Osteoblast (primary cell): ENCODE measurements at regions not wholly inside any gene's neighbourhood (a gene's known extent, or its start where the extent isn't known, plus 50 kb on each side); places are given as distances from the start of the nearest gene placed in this dataset.

ENCODE experiments used
- DNase-seq: peaks from one replicate; pipeline ENCODE4 v3.0.0; 2011; ENCODE audit warnings: low spot score, mixed read lengths; ENCODE audit not compliant: insufficient read length; ENCODE audit errors: missing footprints
- H2AFZ ChIP-seq: 2 replicates; pipeline ENCODE4 v1.6.0; 2011; ENCODE audit warnings: mild to moderate bottlenecking, low read length
- H3K27ac ChIP-seq: 2 replicates; pipeline ENCODE4 v1.5.1; 2011; ENCODE audit warnings: mild to moderate bottlenecking, low read depth, low read length, moderate library complexity
- H3K27me3 ChIP-seq: 2 replicates; pipeline ENCODE4 v1.6.0; 2012; ENCODE audit warnings: mild to moderate bottlenecking, control low read depth, inconsistent platforms, low read length, moderate library complexity; ENCODE audit not compliant: insufficient read depth
- H3K36me3 ChIP-seq: 2 replicates; pipeline ENCODE4 v1.5.1; 2011; ENCODE audit warnings: mild to moderate bottlenecking, low read length, control low read depth, moderate library complexity; ENCODE audit not compliant: insufficient read depth
- H3K4me1 ChIP-seq: 2 replicates; pipeline ENCODE4 v1.5.1; 2011; ENCODE audit warnings: mild to moderate bottlenecking, low read length, control low read depth, moderate library complexity; ENCODE audit not compliant: insufficient read depth
- H3K4me2 ChIP-seq: 2 replicates; pipeline ENCODE4 v1.6.0; 2011; ENCODE audit warnings: mild to moderate bottlenecking, low read length; ENCODE audit not compliant: insufficient read depth
- H3K4me3 ChIP-seq: fragments of 200-600 bp; sonication (generic); 3 replicates; pipeline ENCODE4 v1.5.1; 2012; ENCODE audit warnings: mild to moderate bottlenecking, low read length, inconsistent platforms; ENCODE audit not compliant: insufficient read depth
- H3K79me2 ChIP-seq: 2 replicates; pipeline ENCODE4 v1.6.0; 2012; ENCODE audit warnings: mild to moderate bottlenecking, low read length, control low read depth, inconsistent platforms; ENCODE audit not compliant: insufficient read depth
- H3K9me3 ChIP-seq: 2 replicates; pipeline ENCODE4 v1.5.1; 2011; ENCODE audit warnings: low read depth, low read length, control low read depth
- H4K20me1 ChIP-seq: 2 replicates; pipeline ENCODE4 v1.6.0; 2012; ENCODE audit warnings: mild to moderate bottlenecking, low read length, control low read depth; ENCODE audit not compliant: insufficient read depth
- TF ChIP-seq, protein P1 (sequence below): IDR thresholded peaks from 2 replicates; pipeline ENCODE4 v1.5.1; 2011; ENCODE audit warnings: mild to moderate bottlenecking, low read depth, low read length, moderate library complexity; ENCODE audit errors: extremely low read depth

DNA sequence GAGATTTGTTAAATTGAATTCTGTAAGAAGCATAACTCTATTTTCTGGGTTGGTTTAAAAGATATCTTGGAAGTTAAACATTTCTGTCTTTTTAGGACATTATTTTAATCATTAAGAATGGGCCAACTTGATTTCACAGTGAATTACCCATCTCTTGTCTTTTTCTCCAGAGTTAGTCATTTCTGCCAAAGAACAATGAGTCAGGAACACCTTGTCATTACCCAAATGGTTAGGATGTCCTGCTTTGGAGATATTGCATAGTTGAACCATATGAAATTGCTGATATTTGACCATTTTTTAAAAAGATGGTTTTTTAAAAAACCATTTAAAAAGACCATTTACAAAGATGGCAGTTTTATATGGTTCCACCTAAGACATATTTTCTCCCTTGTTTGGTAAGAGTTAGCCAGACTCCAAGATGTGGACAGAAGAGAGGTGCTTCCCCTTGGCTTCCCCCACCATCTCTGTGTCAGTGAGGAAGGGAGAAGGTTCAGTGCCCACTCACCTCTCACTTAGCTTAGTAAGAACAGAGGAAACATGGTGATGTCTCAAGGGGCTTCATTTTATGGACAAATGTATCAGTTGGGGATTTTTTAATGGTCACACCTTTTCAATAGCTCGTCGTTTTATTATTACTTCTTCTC is 103.0 kb downstream of the PCSK1 start:
- Histone ChIP-seq H3K9me3 (no peaks in the 10 kb centered on the region), H2AFZ (no peak overlapping the region), H3K27ac (no peak overlapping the region), H3K4me1 (peaks cover 28% of the 10 kb centered on the region), H3K36me3 (no peaks in the 10 kb centered on the region), H3K4me3 (no peak overlapping the region), H3K27me3 (no peaks in the 10 kb centered on the region), H3K79me2 (no peaks in the 10 kb centered on the region), H3K4me2 (no peak overlapping the region), H4K20me1 (no peaks in the 10 kb centered on the region)
- TF ChIP-seq, protein P1, sequence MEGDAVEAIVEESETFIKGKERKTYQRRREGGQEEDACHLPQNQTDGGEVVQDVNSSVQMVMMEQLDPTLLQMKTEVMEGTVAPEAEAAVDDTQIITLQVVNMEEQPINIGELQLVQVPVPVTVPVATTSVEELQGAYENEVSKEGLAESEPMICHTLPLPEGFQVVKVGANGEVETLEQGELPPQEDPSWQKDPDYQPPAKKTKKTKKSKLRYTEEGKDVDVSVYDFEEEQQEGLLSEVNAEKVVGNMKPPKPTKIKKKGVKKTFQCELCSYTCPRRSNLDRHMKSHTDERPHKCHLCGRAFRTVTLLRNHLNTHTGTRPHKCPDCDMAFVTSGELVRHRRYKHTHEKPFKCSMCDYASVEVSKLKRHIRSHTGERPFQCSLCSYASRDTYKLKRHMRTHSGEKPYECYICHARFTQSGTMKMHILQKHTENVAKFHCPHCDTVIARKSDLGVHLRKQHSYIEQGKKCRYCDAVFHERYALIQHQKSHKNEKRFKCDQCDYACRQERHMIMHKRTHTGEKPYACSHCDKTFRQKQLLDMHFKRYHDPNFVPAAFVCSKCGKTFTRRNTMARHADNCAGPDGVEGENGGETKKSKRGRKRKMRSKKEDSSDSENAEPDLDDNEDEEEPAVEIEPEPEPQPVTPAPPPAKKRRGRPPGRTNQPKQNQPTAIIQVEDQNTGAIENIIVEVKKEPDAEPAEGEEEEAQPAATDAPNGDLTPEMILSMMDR, result no peak
- DNase-seq, result no peak

DNA sequence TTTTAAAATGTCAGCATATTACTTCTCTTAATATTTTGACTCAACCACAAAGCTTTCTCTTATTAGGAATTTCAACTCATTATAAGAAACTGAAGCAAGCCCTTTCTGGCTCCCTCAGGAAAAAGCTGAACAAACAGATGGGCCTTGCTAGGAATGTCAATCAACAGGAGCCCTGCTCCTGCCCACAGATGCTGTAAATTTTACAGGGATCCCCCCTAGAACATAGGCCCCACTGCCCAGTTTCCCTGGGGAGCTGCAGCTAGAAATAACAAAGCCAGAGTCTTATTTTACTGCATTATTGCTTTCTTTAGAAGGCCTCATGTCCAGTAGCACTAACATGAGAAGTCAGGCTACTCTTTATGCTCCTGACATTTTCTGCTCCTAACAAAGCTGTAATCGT is 103.8 kb downstream of the PCSK1 start:
- H3K27ac ChIP-seq, result no peak overlapping the region
- no peaks in the 10 kb centered on the region for H3K9me3 ChIP-seq
- H3K4me1 ChIP-seq, result peaks cover 35% of the 10 kb centered on the region
- no peaks in the 10 kb centered on the region for H3K36me3 ChIP-seq
- H3K79me2 ChIP-seq, result no peaks in the 10 kb centered on the region
- no peaks in the 10 kb centered on the region for H4K20me1 ChIP-seq
- DNase-seq, result no peak
- H2AFZ ChIP-seq, result no peak overlapping the region
- H3K4me3 ChIP-seq, result no peak overlapping the region
- TF ChIP-seq, protein P1, result no peak
- H3K27me3 ChIP-seq, result no peaks in the 10 kb centered on the region
- H3K4me2 ChIP-seq, result no peak overlapping the region

DNA sequence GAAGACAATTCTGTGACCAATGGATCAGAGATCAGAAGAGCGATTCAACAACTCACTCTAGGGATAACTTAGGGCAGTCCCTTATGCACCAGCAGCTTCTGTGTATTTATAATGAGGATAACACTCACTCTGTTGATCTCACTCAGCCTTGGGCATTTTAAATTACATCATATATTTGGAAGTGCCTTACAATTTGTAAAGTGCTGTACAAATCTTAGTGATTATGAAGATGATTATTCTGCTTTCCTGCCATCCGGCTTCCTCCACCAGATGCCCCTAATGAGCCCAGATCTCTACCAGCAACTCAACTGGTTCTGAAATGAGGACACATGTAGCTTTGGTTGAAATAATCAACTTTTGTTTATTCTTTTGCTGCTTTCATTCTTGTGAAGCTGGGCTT is 105.3 kb downstream of the PCSK1 start:
- TF ChIP-seq, protein P1, result peak; percentile 10
- no peak overlapping the region for H3K27ac ChIP-seq
- H3K79me2 ChIP-seq, result no peaks in the 10 kb centered on the region
- no peaks in the 10 kb centered on the region for H3K27me3 ChIP-seq
- no peak overlapping the region for H3K4me3 ChIP-seq
- H2AFZ ChIP-seq, result no peak overlapping the region
- DNase-seq, result no peak
- H3K36me3 ChIP-seq, result no peaks in the 10 kb centered on the region
- H3K4me2 ChIP-seq, result no peak overlapping the region
- peaks cover 40% of the 10 kb centered on the region for H3K4me1 ChIP-seq
- H4K20me1 ChIP-seq, result no peaks in the 10 kb centered on the region
- H3K9me3 ChIP-seq, result no peaks in the 10 kb centered on the region

DNA sequence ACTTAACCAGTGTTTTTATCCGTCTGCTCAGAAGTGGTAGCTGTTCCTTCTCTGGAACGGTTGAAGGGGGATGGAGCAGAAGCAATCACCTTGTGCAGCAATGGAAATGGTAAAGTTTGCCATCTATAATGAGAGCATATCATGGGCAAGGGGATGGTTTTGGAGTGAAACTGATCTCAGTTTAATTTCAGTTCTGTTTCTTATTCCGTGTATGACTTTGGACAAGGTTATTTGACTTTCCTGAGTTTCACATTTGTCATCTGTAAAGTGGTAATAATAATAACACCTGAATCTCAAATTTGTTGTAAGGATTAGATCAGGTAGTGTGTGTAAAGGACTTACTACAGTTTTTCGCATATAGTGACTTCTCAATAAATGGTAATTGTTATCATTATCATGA is 106.1 kb downstream of the PCSK1 start:
- Histone ChIP-seq H4K20me1 (no peaks in the 10 kb centered on the region), H2AFZ (no peak overlapping the region), H3K4me1 (peaks cover 40% of the 10 kb centered on the region), H3K79me2 (no peaks in the 10 kb centered on the region), H3K4me2 (no peak overlapping the region), H3K4me3 (no peak overlapping the region), H3K27me3 (no peaks in the 10 kb centered on the region), H3K36me3 (no peaks in the 10 kb centered on the region), H3K27ac (no peak overlapping the region), H3K9me3 (no peaks in the 10 kb centered on the region)
- TF ChIP-seq, protein P1, result no peak
- DNase-seq, result no peak
